ENCODE measurements at regions not wholly inside any gene's neighbourhood (a gene's known extent, or its start where the extent isn't known, plus 50 kb on each side); places are given as distances from the start of the nearest gene placed in this dataset.
A peak's percentile ranks its signal among the peaks of the same experiment; 100 is the strongest.

GRCh38 chr11:11155962-11156815, 196.9 kb downstream of the CSNK2A3 start:
- Histone ChIP-seq H3K9me3 (ENCODE audit: control insufficient read depth, low read length) (peaks cover 2% of the 10 kb centered on the region), H3K27me3 (ENCODE audit: control insufficient read depth, insufficient read depth) (no peaks in the 10 kb centered on the region), H3K4me1 (ENCODE audit: control insufficient read depth, insufficient read depth, low read length) (no peaks in the 10 kb centered on the region), H3K27ac (ENCODE audit: low read length) (no peak overlapping the region), H3K4me3 (ENCODE audit: low read length) (no peak overlapping the region)
- DNase-seq (peak in 1 of 3 donors; percentile 41), ATAC-seq (peak; percentile 37 to 39)
- intact Hi-C loops (cut with DNase I), result loop anchor here in 1 of 4 donors (10.0 kb wide), 1 partner anchor 111 kb away; no protein-coding TSS in a partner anchor
- 51% methylated on average over 33 of the region's 33 CpGs for WGBS

GRCh38 chr11:11152877-11153276, 200.2 kb downstream of the CSNK2A3 start:
- intact Hi-C loops (cut with DNase I), result loop anchor here in 1 of 4 donors (10.0 kb wide), 1 partner anchor 108 kb away; no protein-coding TSS in a partner anchor
- WGBS, result 96% methylated on average over 4 of the region's 4 CpGs

GRCh38 chr11:11149671-11150459, 203.2 kb downstream of the CSNK2A3 start:
- no peak for DNase-seq
- Histone ChIP-seq H3K27me3 (ENCODE audit: control insufficient read depth, insufficient read depth) (no peaks in the 10 kb centered on the region), H3K4me1 (ENCODE audit: control insufficient read depth, insufficient read depth, low read length) (no peaks in the 10 kb centered on the region), H3K27ac (ENCODE audit: low read length) (no peak overlapping the region), H3K4me3 (ENCODE audit: low read length) (no peak overlapping the region), H3K9me3 (ENCODE audit: control insufficient read depth, low read length) (no peaks in the 10 kb centered on the region)
- intact Hi-C loops (cut with DNase I), result loop anchor here in 1 of 4 donors (10.0 kb wide), 1 partner anchor 105 kb away; no protein-coding TSS in a partner anchor
- 82% methylated on average over 8 of the region's 8 CpGs for WGBS
- ATAC-seq, result no peak

More at GRCh38 chr11:11152877-11153276, 200.2 kb downstream of the CSNK2A3 start:
- Histone ChIP-seq H3K9me3 (ENCODE audit: control insufficient read depth, low read length) (no peaks in the 10 kb centered on the region), H3K4me1 (ENCODE audit: control insufficient read depth, insufficient read depth, low read length) (no peaks in the 10 kb centered on the region), H3K27ac (ENCODE audit: low read length) (no peak overlapping the region), H3K27me3 (ENCODE audit: control insufficient read depth, insufficient read depth) (no peaks in the 10 kb centered on the region), H3K4me3 (ENCODE audit: low read length) (no peak overlapping the region)
- DNase-seq (no peak), ATAC-seq (no peak)

GRCh38 chr11:11148596-11148995, 204.5 kb downstream of the CSNK2A3 start:
- no peak for DNase-seq
- intact Hi-C loops (cut with DNase I), result no loop called here
- Histone ChIP-seq H3K27me3 (ENCODE audit: control insufficient read depth, insufficient read depth) (no peaks in the 10 kb centered on the region), H3K4me3 (ENCODE audit: low read length) (no peak overlapping the region), H3K4me1 (ENCODE audit: control insufficient read depth, insufficient read depth, low read length) (no peaks in the 10 kb centered on the region), H3K9me3 (ENCODE audit: control insufficient read depth, low read length) (no peaks in the 10 kb centered on the region), H3K27ac (ENCODE audit: low read length) (no peak overlapping the region)
- ATAC-seq, result no peak
- 70% methylated on average over 4 of the region's 4 CpGs for WGBS

- intact Hi-C loops (cut with DNase I), result no loop called here
- DNase-seq (peak; percentile 89 to 93 (median 90)), ATAC-seq (peak; percentile 97)
- WGBS, result 26% methylated on average over 5 of the region's 5 CpGs
- H3K27me3 ChIP-seq (ENCODE audit: control insufficient read depth, insufficient read depth), result no peaks in the 10 kb centered on the region
- no peak overlapping the region for H3K4me3 ChIP-seq (ENCODE audit: low read length)
- H3K9me3 ChIP-seq (ENCODE audit: control insufficient read depth, low read length), result no peaks in the 10 kb centered on the region
- H3K27ac ChIP-seq (ENCODE audit: low read length), result peak overlapping the region; percentile 35
- H3K4me1 ChIP-seq (ENCODE audit: control insufficient read depth, insufficient read depth, low read length), result no peaks in the 10 kb centered on the region
These were observed 204.9 kb downstream of the CSNK2A3 start for GRCh38 chr11:11148104-11148509.

GRCh38 chr11:11146830-11147229, 206.2 kb downstream of the CSNK2A3 start:
- H3K9me3 ChIP-seq (ENCODE audit: control insufficient read depth, low read length), result no peaks in the 10 kb centered on the region
- H3K27me3 ChIP-seq (ENCODE audit: control insufficient read depth, insufficient read depth), result no peaks in the 10 kb centered on the region
- peak overlapping the region; percentile 16 for H3K27ac ChIP-seq (ENCODE audit: low read length)
- WGBS, result 78% methylated on average over 5 of the region's 5 CpGs
- DNase-seq (peak in 2 of 3 donors; percentile 38 to 47), ATAC-seq (peak; percentile 25 to 56)
- no peaks in the 10 kb centered on the region for H3K4me1 ChIP-seq (ENCODE audit: control insufficient read depth, insufficient read depth, low read length)
- no peak overlapping the region for H3K4me3 ChIP-seq (ENCODE audit: low read length)
- intact Hi-C loops (cut with DNase I), result no loop called here

GRCh38 chr11:11143849-11144248, 209.2 kb downstream of the CSNK2A3 start:
- DNase-seq (no peak), ATAC-seq (no peak)
- H3K27me3 ChIP-seq (ENCODE audit: control insufficient read depth, insufficient read depth), result no peaks in the 10 kb centered on the region
- intact Hi-C loops (cut with DNase I), result no loop called here
- H3K27ac ChIP-seq (ENCODE audit: low read length), result no peak overlapping the region
- no peaks in the 10 kb centered on the region for H3K4me1 ChIP-seq (ENCODE audit: control insufficient read depth, insufficient read depth, low read length)
- no peak overlapping the region for H3K4me3 ChIP-seq (ENCODE audit: low read length)
- WGBS, result 85% methylated on average over 6 of the region's 6 CpGs
- H3K9me3 ChIP-seq (ENCODE audit: control insufficient read depth, low read length), result no peaks in the 10 kb centered on the region

- DNase-seq, result peak in 1 of 3 donors; percentile 57
- Histone ChIP-seq H3K9me3 (ENCODE audit: control insufficient read depth, low read length) (no peaks in the 10 kb centered on the region), H3K4me3 (ENCODE audit: low read length) (no peak overlapping the region), H3K27ac (ENCODE audit: low read length) (no peak overlapping the region), H3K27me3 (ENCODE audit: control insufficient read depth, insufficient read depth) (no peaks in the 10 kb centered on the region), H3K4me1 (ENCODE audit: control insufficient read depth, insufficient read depth, low read length) (no peaks in the 10 kb centered on the region)
- WGBS, result 63% methylated on average over 4 of the region's 4 CpGs
- intact Hi-C loops (cut with DNase I), result no loop called here
- ATAC-seq, result peak; percentile 49 to 56
These were observed 210.6 kb downstream of the CSNK2A3 start for GRCh38 chr11:11142430-11142829.

GRCh38 chr11:11141065-11141464, 212.0 kb downstream of the CSNK2A3 start:
- no peak for ATAC-seq
- Histone ChIP-seq H3K9me3 (ENCODE audit: control insufficient read depth, low read length) (no peaks in the 10 kb centered on the region), H3K27me3 (ENCODE audit: control insufficient read depth, insufficient read depth) (no peaks in the 10 kb centered on the region), H3K4me3 (ENCODE audit: low read length) (no peak overlapping the region), H3K27ac (ENCODE audit: low read length) (no peak overlapping the region), H3K4me1 (ENCODE audit: control insufficient read depth, insufficient read depth, low read length) (no peaks in the 10 kb centered on the region)
- DNase-seq, result no peak
- 67% methylated on average over 1 of the region's 1 CpG for WGBS
- intact Hi-C loops (cut with DNase I), result no loop called here

- intact Hi-C loops (cut with DNase I), result no loop called here
- no peaks in the 10 kb centered on the region for H3K27me3 ChIP-seq (ENCODE audit: control insufficient read depth, insufficient read depth)
- DNase-seq (no peak), ATAC-seq (no peak)
- no peaks in the 10 kb centered on the region for H3K4me1 ChIP-seq (ENCODE audit: control insufficient read depth, insufficient read depth, low read length)
- H3K27ac ChIP-seq (ENCODE audit: low read length), result no peak overlapping the region
- H3K4me3 ChIP-seq (ENCODE audit: low read length), result no peak overlapping the region
- no peaks in the 10 kb centered on the region for H3K9me3 ChIP-seq (ENCODE audit: control insufficient read depth, low read length)
These were observed 212.5 kb downstream of the CSNK2A3 start for GRCh38 chr11:11140510-11140909.

GRCh38 chr11:11137339-11137738, 215.7 kb downstream of the CSNK2A3 start:
- DNase-seq (no peak), ATAC-seq (no peak)
- WGBS, result 69% methylated on average over 1 of the region's 1 CpG
- no peak overlapping the region for H3K4me3 ChIP-seq (ENCODE audit: low read length)
- no peaks in the 10 kb centered on the region for H3K4me1 ChIP-seq (ENCODE audit: control insufficient read depth, insufficient read depth, low read length)
- intact Hi-C loops (cut with DNase I), result no loop called here
- H3K9me3 ChIP-seq (ENCODE audit: control insufficient read depth, low read length), result no peaks in the 10 kb centered on the region
- no peaks in the 10 kb centered on the region for H3K27me3 ChIP-seq (ENCODE audit: control insufficient read depth, insufficient read depth)
- H3K27ac ChIP-seq (ENCODE audit: low read length), result no peak overlapping the region
